Left forelimb (tissue), 1 donor: ENCODE measurements at regions not wholly inside any gene's neighbourhood (a gene's known extent, or its start where the extent isn't known, plus 50 kb on each side); places are given as distances from the start of the nearest gene placed in this dataset.
"Not testable (repeated sequence)": the region's sequence is repeated elsewhere in the genome, so short reads cannot be mapped to it uniquely, and the experiment has no call there.

Experiments used
- DNase-seq: peaks from one replicate; pipeline ENCODE4 v3.0.0-alpha.2; 2018; ENCODE audit warnings: low spot score

DNA sequence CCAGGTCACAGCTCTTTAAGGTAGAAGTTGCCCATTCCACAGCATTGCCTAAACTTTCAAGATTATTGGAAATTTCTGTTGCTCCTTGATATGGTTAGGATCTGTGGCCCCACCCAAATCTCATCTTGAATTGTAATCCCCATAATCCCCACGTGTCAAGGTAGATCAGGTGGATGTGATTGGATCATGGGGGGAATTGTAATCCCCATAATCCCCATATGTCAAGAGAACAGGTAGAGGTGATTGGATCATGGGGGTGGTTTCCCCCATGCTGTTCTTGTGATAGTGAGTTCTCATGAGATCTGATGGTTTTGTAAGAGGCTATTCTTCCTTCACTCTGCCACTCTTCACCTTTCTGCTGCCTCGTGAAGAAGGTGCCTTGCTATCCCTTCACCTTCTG, 327.4 kb upstream of the MAP3K7 start:
- no peak for DNase-seq

GRCh38 chr6:90913266-90913960, 326.5 kb upstream of the MAP3K7 start:
- no peak for DNase-seq

- DNase-seq = no peak
Observed at GRCh38 chr6:90911642-90912041, 324.8 kb upstream of the MAP3K7 start.

- DNase-seq = no peak
Observed at GRCh38 chr6:90910893-90911292, 324.0 kb upstream of the MAP3K7 start.

DNA sequence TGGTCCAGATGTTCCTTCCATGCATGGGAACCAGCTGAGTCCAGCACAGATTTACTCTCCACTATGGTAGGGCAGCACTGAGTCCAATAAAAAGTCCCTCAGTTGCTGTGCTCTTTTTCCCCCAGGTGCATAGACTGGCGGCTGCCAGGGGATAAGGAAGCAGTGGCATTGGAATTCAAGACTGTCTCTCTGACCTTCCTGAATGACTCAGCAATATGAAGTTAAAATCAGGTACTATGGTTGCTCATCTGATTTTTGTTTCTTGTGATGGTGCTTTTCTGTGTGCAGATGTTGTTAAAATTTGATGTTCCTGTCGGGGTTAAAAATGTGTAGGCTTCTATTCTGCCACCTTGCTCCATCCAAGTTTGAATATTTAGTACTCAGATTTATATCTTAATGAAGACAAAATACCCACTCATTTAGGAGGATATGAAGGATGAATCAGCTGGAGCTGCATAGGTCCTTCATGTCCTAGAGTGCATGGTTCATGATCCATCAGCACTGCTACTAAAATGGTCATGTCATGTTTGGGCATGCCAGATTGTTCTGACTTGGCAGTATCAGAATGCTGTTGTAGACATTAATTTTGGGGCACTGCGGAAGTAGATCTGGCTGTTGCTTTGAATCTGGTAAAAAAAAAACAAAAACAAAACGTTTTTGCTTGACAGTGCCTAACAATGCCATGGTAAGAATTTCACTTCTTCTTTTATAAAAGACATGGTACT, 321.2 kb upstream of the MAP3K7 start:
- DNase-seq = no peak

GRCh38 chr6:90905351-90905750, 318.5 kb upstream of the MAP3K7 start:
- DNase-seq = no peak

DNA sequence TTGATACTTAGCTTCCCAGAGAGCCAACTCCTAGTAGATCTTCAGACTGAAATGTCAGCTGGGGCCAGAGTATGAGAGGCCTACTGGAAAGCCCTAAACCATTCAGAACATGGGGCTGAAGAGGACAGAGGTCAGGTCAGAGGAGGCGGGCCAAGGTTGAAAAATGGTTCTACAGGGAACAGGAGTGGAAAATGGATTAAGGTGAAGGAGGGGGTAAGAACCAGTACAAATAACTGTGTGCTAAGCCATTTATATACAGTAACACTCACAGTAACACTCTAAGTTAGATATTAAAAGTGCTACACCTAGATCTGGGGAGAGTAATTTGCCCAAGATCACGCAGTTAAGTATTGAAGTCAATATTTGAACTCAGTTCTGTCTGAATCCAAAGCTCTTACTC, 313.2 kb upstream of the MAP3K7 start:
- DNase-seq = no peak

GRCh38 chr6:90898763-90899162, 311.9 kb upstream of the MAP3K7 start:
- DNase-seq = no peak

- no peak for DNase-seq
Observed at GRCh38 chr6:90896075-90896547, 309.2 kb upstream of the MAP3K7 start.

DNA sequence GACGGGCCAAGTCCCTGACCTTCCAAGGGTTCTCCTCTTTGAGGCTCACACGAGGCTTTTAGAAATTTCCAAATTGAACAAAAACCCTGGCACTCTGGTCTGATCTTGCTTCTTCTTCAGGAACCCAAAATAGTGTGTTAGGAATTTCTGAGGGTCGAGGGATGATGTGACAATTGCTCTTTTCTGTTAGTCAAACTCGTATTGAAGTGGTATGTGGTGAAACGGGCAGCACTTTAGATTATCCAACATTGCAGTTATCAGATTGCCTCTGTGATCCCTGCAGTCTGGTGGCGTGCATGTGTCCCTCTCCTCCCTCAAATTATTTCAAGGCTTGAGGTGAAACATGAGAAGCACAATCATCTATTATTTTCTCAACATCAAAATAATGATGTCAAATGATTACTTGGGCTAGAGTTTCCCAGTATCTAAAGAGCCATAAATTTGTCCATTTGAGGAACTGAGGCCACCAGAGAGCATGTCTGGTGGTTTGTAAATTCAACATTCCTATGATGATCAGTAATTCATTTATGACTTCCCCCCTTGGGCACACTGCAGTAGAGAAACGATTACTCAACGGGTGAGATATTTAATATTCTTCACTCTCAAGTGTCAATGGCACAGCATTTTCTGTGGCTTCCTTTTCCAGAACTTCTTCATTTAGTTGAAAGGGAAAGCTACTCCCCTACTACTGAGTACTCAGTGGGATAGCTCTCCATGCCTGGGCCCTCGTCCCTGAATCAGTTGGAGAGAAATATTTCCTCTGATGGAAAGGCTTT, 308.6 kb upstream of the MAP3K7 start:
- DNase-seq = no peak

- DNase-seq = no peak
Observed at GRCh38 chr6:90894285-90895130, 307.6 kb upstream of the MAP3K7 start.

GRCh38 chr6:90893400-90893799, 306.5 kb upstream of the MAP3K7 start:
- no peak for DNase-seq

DNA sequence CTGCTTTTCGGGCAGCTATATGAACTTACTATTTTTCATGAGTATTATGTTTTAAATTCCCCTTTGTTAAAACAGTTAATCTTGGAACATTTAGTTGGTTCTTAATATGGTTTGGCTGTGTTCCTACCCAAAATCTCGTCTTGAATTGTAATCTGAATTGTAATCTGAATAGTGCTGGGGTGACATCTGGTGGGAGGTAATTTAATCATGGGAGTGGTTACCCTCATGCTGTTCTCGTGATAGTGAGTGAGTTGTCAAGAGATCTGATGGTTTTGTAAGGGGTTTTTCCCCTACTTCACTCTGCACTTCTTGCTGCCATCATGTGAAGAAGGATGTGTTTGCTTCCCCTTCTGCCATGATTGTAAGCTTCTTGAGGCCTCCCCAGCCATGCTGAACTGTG, 305.4 kb upstream of the MAP3K7 start:
- no peak for DNase-seq

DNA sequence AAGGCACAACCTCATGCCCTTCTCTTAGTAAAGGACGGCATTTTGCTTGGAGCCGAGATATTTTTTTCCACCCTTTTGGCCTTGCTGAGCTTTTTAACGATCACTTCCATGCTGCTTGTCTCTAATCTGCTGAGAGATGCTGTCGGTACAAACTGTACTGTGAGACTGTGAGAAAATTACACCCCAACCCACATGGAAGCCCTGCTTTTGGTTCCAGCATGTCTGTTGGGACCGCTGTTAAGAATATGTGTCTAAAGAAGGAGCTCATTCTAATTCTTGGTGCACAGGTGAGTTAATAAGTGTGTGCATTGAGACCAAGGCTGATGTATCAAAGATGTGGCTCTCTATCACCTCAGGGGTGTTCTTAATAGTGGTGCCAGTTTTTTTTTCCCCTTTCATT, 304.5 kb upstream of the MAP3K7 start:
- no peak for DNase-seq

- DNase-seq = no peak
Observed at GRCh38 chr6:90890683-90891330, 303.9 kb upstream of the MAP3K7 start.

GRCh38 chr6:90887764-90888163, 300.9 kb upstream of the MAP3K7 start:
- DNase-seq = no peak

DNA sequence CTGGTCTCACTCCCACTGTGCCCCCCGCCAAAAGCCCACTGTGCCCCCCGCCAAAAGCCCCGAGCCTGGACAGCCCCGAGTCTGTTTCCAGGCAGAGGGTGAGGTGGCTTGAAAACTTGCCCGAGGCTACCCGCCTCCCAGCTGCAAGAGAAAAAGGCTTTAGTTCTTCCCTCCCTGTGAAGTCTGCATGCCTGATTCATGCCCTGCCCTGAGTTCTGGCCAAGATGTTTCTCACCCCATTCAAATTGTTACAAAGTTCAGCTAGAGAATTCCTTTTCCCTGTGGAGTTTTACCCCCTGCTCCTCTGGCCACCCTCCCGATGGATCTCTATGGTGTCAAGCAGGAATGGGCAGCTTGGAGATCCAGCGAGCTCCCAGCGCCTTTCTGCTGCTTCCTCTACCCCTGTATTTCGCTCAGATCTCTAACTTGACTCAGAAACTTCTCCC, 298.8 kb upstream of the MAP3K7 start:
- no peak for DNase-seq

DNA sequence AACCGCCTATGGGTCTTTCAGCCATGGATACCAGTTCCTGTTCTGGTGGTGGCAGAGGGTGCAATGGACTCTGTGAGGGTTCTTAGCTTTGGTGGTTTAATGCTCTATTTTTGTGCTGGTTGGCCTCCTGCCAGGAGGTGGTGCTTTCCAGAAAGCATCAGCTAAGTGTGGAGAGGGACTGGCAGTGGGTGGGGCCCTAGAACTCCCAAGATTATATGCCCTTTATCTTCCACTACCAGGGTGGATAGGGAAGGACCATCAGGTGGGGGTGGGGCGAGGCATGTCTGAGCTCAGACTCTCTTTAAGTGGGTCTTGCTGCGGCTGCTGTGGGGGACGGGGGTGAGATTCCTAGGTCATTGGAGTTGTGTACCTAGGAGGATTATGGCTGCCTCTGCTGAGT, 298.3 kb upstream of the MAP3K7 start:
- DNase-seq = not testable (repeated sequence)

DNA sequence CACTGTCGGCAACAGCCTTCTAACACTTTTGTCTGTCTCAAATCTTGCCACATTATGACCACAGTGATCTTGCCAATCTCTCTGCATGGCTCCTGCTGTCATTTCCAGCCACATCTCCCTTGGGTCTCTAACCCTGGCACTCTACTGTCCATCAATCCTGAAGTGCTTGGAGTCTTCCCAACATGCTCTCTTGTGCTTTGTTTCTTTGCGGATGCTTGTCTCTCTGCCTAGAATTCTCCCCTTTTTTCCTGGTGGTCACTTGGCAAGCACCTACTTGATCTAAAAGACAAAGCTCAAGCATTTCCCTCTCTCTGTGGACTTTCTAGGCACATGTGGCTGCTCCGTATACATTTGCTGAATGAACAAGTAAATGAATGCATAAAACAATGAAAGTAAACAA, 290.7 kb upstream of the MAP3K7 start:
- no peak for DNase-seq

DNA sequence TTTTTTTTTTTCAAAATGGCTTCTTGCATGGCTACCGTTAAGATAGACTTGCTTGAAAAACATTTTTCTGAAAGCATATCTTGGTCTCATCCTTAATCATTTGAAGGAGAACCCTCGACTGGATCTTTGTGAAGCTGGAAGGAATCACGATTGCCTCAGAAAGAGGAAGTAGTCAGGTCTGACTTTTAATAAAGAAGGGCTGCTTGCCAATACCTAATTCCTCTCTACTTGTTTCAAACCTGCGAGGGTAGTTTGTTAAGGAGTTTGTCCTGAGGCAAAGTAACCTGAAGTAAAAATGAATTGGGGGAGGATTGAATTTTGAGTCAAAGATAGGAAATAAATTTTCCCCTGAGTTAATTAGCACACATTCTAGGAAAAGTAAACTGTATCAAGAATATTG, 288.1 kb upstream of the MAP3K7 start:
- no peak for DNase-seq

DNA sequence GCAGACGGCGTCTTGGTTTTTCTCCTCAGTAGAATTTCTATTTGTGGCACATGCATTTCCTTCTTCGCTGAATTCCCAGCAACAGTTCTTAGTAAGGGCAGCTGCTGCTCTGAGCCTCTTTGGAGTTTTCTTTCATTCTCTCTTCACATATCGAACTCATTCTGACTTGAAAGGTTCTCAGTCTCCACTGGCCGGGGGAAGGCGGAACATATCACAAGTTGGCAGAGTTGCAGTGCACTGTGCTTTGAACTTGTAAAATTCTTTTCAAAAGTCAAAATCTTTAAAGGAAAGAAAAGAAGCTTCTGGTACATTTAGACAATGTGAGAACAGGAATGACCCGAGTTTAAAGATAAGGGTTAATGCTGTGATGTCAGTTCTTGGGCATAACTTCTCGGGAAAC, 286.1 kb upstream of the MAP3K7 start:
- no peak for DNase-seq
